Daoy (cell line): ENCODE measurements at regions not wholly inside any gene's neighbourhood (a gene's known extent, or its start where the extent isn't known, plus 50 kb on each side); places are given as distances from the start of the nearest gene placed in this dataset.
"Not testable (repeated sequence)": the region's sequence is repeated elsewhere in the genome, so short reads cannot be mapped to it uniquely, and the experiment has no call there.

Experiments
- DNase-seq: peaks from one replicate; pipeline ENCODE4 v3.0.0-alpha.2; 2015; ENCODE audit warnings: low read depth

DNA sequence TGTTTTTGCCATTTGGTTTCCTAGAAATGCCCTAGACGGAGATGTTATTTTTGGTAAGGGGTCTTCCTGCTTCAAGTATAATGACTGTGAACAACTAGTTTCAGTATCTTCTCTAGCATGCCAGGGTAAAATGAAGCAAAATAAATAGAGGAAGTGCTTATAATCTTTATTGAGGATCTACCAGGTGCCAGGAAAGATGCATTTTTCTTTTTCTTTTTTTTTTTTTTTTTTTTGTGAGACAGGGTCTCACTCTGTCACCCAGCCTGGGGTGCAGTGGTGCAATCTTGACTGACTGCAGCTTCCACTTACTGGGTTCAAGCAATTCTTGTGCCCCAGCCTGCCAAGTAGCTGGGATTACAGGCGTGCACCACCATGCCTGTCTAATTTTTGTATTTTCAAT, 146.6 kb upstream of the GRK3 start:
- not testable (repeated sequence) for DNase-seq

DNA sequence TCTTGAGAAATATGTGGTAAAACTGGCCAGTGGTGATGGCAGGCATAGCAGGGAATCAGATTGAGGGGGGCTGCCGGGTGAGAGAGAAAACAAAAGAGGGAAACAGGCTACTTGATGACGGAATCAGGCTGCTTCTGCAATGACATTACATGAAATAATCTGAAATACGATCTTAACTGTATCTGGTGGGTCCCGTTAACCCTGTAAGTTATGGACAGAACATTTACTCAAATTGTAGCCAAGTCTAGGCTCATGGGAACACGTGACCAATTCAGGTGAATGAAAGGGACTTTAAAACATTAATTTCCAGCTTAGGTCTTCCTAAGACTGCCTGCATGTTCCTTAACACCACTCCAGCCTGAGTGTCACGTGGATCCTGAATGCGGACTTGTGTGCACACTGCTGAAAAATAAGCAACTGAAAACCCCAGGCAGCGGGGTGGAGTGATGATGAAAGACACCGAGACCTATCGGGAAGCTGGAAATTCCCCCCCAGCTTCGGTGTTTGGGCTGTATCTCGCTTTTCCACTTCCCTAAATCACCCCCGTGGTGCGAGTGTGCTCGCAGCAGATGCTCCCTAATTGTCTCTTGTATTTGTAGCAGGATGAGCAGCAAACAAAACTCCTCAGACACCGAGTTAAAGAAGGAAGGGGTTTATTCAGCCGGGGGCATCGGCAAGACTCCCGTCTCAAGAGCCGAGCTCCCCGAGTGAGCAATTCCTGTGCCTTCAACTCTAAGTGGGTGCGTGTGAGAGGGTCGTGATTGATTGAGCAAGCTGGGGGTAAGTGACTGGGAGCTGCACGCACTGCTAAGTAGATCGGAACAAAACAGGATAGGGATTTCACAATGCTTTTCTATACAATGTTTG, 145.0 kb upstream of the GRK3 start:
- DNase-seq, result no peak

DNA sequence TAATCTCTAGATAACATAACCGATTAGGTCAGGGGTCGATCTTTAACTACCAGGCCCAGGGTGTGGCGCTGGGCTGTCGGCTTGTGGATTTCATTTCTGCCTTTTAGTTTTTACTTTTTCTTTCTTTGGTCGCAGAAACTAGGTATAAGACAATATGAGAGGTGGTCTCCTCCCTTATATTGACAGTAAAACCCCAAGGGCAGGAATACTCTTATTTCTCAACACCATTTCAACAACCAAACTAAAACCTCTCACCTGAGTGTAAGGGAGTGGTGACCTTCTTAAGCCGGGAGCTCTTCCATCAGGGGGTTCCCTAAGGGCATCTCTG, 144.4 kb upstream of the GRK3 start:
- not testable (repeated sequence) for DNase-seq

DNA sequence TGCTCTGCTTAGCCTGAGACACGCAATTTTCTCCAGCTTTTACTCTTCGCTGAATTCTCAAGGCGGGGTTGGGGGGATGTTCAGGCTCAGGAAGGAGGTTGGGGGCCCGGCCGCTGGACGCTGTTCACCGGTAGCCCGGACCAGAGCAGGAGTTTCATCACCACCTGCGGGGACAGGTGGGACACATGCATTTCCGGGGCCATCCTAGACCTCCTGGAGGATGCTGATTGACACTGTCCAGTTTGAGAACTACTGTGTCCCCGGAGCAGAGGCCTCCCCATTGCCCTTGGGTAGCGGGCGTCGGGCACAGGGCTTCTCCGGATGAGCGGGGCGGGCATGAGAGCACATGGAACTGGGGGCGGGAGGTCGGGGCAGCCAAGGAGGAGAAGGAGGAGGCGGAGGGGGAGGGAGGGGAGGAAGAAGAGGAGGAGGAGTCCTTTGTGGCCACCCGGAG, 144.0 kb upstream of the GRK3 start:
- DNase-seq, result no peak

DNA sequence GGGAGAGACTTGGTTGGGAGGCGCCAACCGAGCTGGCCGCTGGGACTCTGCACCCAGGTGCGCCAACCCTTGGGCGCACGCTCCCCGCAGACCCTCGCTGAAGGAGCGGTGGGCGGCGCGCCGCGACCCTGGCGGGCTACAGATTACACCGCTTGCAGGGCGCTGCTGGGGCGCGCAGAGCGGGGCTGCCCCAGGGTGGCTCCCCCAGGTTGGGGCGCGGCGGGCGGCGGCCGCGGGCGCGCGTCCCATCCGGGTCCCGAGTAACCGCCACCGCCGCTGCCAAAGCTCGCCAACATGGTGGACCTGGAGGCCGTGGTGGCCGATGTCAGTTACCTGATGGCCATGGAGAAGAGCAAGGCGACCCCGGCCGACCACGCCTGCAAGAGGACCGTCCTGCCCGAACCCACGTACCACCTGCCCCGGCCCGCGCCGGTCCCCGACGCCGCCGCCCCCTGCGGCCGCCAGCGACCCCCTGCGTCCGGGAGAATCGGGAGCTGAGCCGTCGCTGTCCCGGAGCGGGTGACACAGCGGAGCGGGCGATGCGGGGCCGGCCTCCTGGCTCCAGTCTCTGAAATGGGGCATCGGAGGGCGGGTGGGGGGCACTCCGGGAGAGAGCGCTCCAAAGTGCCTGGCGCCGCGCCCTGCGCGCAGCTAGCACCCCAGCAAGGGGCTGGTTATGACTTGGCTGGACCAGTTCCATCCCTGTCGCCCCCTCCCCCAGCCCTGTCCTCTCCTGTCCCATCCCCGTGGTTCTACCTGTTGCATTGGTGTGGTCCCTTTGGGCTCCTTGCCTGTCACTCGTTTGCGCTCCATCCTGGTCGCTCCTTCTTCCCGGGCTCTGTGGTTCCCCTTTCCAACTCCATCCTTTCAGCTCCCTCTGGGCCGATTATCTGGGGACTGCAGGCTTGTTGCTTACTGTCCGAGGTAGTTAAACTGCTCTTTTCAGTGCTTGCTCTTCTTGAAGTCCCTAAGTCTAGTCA, 143.3 kb upstream of the GRK3 start:
- DNase-seq, result peak; percentile 25

DNA sequence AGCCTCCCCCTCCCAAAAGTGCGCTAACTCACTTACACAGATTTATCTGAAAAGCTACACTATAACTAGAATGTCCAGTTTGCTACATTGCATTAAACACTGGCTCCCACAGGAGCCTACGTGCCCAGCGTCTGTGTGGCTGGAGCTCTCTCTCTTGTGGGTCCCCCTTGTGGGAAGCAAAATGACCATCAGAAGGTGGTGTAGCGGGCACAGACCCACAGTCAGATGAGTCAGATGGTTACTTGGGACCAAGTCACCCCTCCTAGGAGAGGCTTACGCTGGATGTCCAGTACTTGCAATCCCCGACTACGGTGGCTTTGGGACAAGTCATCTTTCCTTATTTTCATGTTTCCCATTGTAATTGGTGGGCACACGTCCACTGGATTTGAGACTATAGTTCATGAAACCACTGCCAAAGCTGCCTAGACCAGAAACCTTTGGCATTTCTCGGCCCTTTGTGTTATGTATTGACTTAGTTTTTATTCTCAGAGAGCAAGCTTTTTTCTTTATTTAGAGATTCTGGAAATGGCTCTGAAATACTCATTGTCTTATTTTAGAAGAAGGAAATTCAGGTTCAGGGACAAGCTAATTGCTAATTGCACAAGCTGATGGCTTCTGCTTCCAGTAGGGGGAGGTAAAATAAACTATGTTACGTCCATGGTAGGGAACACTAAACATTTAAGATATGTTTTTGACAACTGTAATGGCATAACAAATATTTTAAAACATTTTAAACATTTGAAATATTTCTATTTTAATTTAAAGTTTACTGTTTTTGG, 137.8 kb upstream of the GRK3 start:
- not testable (repeated sequence) for DNase-seq

DNA sequence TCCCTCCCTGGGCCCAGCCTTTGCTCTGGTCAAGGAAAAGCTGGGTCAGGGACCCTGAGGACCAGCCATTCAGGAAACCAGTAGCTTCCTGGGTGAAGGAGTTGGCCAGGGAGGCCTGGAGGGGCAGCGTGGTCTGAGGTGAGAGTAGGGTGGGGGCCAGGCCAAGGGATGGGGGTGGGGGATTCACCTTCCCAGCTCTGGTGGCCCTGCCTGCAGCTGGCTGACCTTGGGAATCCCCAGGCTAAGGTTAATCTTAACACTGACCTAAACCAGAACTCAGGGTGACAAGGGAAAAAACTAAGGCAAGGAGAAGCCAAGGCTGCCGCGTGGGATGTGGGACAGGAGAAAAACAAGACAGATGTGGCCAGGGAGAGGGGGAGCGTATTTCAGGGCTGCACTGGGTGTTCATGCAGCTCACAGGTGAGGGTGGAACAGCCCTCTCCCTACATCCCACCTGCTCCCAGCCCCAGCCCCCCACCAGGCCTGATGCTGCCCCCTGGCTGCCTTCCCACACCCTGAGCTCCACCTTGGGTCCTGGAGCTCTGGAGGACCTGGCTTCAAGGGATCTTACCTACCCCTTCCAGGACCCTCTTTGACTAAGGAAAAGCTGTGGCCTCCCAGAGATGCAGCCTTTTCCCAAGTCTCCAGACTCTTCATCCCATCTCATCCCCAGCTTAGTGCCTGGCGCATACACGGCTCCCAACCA, 132.7 kb upstream of the GRK3 start:
- not testable (repeated sequence) for DNase-seq

DNA sequence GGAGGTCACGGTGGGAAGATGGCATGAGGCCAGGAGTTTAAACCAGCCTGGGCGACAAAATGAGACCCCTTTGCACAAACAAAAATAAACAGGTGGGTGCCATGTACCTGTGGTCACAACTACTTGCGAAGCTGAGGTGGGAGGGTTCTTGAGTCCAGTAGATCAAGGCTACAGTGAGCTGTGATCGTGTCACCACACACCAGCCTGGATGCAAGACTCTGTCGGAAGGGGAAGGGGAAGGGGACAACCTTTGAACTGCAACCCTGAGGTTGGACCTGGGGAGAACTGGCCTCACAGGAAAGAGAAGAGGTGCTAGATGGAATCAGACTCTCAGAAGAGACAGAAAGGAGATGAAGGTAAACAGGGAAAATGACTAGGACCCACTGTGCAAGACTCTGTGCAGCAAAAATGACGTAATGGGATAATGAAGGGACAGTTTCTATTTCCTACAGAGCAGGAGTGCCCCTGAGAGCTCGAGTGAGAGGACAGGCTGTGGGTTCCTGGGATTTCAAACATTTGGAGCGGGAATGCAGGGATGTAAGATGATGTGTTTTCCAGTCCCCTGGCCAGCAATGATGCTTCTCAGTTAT, 131.0 kb upstream of the GRK3 start:
- DNase-seq, result not testable (repeated sequence)

DNA sequence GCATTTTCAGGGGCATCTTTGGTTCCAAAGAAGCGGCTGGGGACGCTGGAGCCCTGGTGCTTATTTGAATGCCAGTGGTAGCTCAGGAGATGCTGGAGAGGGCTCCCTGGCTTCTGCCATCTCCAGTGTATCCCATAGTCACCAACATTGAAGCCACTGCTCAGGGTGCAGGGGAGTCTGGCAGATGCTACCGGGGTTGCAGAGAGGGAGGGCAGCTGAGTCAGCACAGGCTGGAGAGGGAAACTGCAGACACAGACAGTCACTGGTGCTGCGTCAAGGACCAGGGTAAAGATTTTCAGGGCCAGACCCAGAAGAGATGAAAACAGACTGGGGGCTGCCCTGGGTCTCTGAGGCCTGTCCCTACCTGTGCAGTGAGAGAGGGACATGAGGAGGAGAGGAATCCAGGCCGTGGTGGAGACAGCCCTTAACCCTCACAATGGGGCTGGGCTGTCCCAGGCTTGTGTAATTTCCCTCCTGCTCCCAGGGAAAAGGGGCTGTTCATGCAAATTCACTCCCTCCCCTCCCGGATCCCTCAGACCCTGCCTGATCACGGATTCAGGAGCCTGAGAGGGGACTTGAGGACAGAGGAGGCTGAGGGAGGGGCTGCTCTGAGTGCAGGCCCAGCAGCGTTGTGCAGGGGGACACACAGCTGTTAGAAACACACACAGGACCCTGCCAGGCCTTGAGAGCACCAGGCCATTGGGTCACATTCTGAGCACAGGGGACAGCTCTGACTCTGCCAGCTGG, 126.9 kb upstream of the GRK3 start:
- DNase-seq, result no peak

DNA sequence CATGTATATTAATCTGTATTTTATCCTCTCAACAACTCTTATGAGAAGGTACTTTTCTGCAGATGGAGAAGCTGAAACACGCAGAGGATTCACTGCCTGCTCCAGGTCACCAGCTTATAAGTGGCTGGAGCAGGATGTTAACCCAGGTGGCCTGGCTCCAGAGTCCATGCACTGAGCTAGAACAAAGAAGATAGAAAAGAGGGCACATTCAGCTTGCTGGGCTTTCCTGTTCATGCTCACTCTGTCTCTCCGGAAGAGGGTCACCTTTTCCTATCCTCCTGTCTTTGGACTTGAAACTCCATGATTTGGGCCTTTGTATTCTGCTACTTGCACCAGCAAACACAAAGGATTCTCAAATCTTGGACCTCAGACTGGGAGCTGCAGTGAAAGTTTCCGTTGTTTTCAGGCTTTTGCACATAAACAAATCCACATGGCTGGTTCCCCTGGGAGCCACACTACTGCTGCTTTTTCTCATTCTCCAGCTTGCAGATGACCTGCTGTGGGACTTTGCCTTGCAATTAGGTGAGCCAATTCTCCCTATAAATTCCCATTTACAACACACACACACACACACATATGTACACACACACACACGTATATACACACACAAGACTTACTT, 117.3 kb upstream of the GRK3 start:
- no peak for DNase-seq

DNA sequence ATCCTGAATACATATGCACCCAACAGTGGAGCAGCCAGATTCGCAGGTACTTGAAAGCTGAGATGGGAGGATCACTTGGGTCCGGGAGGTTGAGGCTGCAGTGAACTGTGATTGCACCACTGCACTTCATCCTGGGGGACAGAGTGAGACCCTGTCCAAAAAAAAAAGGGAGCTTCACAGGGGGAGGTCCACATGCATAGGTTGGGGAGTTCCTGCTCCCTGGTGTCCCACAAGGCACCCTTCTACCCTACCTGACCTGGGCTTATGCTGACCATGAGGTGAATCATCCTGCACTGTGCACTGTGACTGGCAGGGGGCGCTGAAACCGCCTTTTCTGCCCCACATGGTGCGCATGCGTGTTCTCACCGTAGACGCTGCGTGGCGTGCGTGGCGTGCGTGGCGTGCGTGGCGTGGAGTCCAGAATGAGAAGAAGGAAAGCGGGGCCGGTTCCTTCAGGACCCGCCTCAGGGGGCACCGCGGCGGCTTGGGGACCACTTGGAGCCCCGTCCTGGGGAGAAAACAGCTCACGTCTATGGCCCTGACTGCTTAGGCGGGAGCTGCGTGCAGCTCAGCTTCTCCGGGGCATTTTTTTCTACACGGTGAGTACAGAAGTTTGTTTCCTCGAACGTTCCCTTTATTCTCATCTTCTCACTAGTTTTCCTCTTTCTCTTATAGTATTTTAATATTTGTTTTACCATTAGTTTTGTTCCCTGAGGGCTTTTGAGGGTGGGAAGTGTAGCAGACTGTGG, 116.6 kb upstream of the GRK3 start:
- peak; percentile 92 for DNase-seq

DNA sequence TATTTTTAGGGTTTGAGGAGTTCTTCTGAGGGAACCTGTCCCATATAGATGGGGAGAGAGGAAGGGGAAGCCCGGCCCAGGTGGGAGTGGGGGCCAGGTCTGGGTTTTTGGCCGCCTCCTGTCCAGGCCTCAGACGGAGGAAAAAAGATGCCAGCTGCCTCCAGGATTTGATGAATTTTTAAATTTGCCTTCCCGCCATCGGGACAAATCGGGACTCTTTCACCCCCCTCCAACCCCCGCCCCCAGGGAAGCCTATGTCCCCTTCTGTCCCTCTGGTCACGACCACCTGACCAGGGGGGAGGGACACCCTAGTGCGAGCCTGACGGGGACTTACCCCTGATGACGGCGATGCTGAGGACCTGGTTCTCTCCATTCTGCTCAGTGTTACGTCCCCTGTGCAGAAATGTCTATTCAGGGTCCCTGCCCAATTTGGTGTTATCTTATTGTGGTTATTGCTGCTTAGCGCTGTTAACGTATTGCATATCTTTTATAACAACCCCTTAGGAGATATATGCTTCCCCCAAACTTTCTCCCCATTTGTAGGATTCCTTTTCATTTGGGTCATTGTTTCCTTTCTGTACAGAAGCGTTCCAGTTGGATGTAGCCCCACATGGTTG, 115.9 kb upstream of the GRK3 start:
- peak; percentile 16 for DNase-seq

DNA sequence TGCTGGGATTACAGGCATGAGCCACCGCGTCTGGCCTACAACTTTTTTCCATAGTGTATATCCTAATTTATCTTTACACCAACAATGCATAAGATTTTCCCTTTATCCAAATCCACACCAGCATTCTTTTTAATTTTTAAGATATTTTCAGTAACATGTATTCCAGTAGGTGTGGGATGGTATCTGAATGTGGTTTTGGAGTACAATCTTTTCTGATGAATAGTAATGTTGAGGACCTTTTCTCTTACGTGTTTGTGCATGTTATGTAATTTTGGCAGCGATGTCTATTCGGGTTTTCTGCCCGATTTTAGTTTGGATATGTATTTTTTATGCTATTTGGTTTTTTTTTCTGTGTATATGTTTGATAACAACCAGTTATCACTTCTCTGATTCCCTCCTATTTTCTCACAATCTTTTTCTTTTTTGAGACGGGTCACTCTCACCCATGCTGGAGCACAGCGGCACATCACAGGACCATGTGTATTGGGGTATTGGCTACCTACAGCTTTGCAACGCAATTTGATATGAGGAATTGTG, 114.6 kb upstream of the GRK3 start:
- no peak for DNase-seq

DNA sequence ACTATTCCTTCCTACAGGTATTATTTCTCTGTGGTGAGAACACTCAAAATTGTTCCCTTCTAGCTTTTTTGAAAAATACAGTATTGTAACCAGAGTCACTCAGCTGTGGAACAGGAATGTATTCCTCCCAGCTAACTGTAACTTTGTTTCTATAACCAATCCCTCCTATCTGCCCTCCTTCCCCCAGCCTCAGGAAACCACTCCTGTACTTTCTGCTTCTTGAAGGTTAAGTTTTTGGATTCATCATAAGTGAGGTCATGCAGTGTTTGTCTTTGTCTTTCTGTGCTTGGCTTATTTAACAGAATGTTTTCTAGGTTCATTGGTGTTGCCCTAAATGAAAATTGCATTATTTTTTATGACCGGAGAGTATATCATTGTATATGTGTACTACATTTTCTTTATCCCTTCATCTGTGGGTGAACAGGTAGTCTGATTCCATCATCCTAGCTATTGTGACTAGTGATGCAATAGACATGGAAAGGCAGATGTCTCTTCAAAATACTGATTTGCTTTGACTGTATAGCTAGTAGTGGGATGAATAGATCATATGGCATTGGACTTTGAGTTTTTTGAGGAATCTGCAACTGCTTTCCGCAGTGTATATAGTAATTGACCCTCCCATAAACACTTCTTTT, 112.9 kb upstream of the GRK3 start:
- no peak for DNase-seq

DNA sequence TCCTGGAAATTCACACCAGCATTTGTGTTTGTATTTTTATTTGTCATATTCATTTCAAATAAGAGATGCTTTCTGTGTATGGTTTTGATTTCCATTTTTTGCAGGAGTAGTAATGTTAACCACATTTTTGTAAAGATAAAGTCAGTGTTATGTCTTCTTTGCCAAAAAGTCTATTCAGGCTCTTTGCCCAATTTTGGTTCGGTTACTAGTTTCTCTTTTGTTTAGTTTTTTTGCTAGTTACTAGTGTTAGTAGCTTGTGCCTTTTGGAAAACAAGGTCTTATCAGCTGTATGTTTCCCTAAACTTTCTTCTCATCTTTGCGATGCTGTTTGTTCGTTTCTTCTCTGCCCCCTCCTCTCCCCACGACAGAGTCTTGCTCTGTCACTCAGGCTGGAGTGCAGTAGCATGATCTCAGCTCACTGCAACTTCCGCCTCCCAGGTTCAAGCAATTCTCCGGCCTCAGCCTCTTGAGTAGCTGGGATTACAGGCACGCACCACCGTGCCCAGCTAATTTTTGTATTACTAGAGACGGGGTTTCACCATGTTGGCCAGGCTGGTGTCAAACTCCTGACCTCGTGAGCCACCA, 112.3 kb upstream of the GRK3 start:
- DNase-seq, result no peak

DNA sequence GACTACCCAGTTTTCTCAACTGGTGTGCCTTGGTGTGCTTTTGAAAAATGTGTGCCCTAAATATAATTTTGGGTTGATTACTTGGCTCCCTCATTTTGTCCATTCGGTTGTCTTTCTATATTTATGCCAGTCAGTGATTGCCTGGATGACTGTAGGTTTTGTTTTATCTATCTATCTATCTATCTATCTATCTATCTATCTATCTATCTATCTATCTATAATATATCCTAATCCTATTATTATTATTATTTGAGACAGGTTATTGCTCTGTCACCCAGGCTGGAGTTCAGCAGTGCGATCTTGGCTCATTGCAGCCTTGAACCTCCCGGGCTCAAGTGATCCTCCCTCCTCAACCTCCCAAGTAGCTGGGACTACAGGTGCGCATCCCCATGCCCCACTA, 111.4 kb upstream of the GRK3 start:
- no peak for DNase-seq

DNA sequence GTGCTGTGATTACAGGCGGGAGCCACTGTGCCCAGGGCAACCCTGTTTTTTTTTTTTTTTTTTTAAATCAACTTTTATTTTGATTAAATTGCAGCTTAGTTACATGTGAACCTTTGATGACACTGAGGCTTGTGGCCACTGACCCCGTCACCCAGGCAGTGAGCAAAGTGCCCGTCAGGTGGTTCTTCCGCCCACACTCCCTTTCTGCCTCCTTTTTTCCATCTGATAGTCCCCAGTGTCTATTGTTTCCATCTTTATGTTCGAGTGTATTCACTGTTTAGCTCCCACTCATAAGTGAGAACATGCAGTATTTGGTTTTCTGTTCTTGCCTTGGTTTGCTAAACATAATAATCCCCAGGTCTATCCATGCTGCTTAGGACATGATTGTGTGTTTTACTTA, 110.9 kb upstream of the GRK3 start:
- no peak for DNase-seq
